ENCODE measurements at regions not wholly inside any gene's neighbourhood (a gene's known extent, or its start where the extent isn't known, plus 50 kb on each side); places are given as distances from the start of the nearest gene placed in this dataset.
A peak's percentile ranks its signal among the peaks of the same experiment; 100 is the strongest.

DNA sequence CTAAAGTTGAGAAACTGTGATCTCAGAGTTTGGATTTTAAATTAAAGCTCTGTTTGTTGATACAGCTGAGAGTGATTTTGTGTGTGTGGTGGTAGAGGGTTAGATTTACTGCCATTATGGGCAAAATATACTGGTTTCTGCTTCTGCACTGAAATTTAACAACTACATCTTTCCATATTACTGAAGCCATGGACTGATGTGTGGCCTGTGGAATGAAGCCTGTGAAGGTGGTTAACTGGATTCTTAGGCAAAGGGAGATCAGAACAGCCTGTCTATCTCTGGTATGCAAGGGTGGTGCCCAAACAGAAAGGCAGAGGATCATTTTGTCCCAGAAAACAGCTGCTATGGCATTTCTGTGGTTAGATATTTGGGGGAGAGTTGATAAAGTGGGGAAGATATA is 297.3 kb upstream of the THBS1 start:
- Histone ChIP-seq H3K27ac (ENCODE audit: low read depth in 2 of 2, low read length in 1 of 2) (peak overlapping the region; percentile 36 to 47; a peak in 2 of 4 replicates), H3K79me2 (ENCODE audit: insufficient read depth) (no peaks in the 10 kb centered on the region), H2AFZ (ENCODE audit: low read depth) (no peak overlapping the region), H3K4me2 (no peak overlapping the region), H3K9me2 (no peaks in the 10 kb centered on the region), H3K9ac (no peak overlapping the region), H3K27me3 (ENCODE audit: insufficient read depth) (no peaks in the 10 kb centered on the region), H3K9me3 (no peaks in the 10 kb centered on the region), H4K20me1 (ENCODE audit: insufficient read depth) (no peaks in the 10 kb centered on the region), H3K4me1 (ENCODE audit: control insufficient read depth in 1 of 2, insufficient read depth in 2 of 2, low read depth in 1 of 2, low read length in 1 of 2) (peaks cover 0 to 29% of the 10 kb centered on the region in 2 experiments; a peak in 3 of 4 replicates), H3F3A (replicated peaks; ENCODE audit: insufficient read depth) (peaks cover 27% of the 10 kb centered on the region), H3K36me3 (replicated peaks in 1 of 2; ENCODE audit: control insufficient read depth in 1 of 2, insufficient read depth in 2 of 2, low read length in 1 of 2) (no peaks in the 10 kb centered on the region), H3K4me3 (ENCODE audit: low read depth in 2 of 2, low read length in 1 of 2) (no peak overlapping the region)
- POLR2A ChIA-PET: no interaction called here
- TF ChIP-seq, protein P1, sequence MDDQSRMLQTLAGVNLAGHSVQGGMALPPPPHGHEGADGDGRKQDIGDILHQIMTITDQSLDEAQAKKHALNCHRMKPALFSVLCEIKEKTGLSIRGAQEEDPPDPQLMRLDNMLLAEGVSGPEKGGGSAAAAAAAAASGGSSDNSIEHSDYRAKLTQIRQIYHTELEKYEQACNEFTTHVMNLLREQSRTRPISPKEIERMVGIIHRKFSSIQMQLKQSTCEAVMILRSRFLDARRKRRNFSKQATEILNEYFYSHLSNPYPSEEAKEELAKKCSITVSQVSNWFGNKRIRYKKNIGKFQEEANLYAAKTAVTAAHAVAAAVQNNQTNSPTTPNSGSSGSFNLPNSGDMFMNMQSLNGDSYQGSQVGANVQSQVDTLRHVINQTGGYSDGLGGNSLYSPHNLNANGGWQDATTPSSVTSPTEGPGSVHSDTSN (IDR thresholded peaks at IDR 0.05): no peak
- TF ChIP-seq, protein P2, sequence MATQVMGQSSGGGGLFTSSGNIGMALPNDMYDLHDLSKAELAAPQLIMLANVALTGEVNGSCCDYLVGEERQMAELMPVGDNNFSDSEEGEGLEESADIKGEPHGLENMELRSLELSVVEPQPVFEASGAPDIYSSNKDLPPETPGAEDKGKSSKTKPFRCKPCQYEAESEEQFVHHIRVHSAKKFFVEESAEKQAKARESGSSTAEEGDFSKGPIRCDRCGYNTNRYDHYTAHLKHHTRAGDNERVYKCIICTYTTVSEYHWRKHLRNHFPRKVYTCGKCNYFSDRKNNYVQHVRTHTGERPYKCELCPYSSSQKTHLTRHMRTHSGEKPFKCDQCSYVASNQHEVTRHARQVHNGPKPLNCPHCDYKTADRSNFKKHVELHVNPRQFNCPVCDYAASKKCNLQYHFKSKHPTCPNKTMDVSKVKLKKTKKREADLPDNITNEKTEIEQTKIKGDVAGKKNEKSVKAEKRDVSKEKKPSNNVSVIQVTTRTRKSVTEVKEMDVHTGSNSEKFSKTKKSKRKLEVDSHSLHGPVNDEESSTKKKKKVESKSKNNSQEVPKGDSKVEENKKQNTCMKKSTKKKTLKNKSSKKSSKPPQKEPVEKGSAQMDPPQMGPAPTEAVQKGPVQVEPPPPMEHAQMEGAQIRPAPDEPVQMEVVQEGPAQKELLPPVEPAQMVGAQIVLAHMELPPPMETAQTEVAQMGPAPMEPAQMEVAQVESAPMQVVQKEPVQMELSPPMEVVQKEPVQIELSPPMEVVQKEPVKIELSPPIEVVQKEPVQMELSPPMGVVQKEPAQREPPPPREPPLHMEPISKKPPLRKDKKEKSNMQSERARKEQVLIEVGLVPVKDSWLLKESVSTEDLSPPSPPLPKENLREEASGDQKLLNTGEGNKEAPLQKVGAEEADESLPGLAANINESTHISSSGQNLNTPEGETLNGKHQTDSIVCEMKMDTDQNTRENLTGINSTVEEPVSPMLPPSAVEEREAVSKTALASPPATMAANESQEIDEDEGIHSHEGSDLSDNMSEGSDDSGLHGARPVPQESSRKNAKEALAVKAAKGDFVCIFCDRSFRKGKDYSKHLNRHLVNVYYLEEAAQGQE (IDR thresholded peaks at IDR 0.05; ENCODE audit: low read depth, low read length): no peak
- TF ChIP-seq, protein P3, sequence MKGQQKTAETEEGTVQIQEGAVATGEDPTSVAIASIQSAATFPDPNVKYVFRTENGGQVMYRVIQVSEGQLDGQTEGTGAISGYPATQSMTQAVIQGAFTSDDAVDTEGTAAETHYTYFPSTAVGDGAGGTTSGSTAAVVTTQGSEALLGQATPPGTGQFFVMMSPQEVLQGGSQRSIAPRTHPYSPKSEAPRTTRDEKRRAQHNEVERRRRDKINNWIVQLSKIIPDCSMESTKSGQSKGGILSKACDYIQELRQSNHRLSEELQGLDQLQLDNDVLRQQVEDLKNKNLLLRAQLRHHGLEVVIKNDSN (IDR thresholded peaks at IDR 0.05; ENCODE audit: borderline replicate concordance, low read depth): no peak
- TF ChIP-seq, protein P4, sequence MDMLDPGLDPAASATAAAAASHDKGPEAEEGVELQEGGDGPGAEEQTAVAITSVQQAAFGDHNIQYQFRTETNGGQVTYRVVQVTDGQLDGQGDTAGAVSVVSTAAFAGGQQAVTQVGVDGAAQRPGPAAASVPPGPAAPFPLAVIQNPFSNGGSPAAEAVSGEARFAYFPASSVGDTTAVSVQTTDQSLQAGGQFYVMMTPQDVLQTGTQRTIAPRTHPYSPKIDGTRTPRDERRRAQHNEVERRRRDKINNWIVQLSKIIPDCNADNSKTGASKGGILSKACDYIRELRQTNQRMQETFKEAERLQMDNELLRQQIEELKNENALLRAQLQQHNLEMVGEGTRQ (IDR thresholded peaks at IDR 0.05; ENCODE audit: borderline replicate concordance, low read depth, low read length): no peak
- TF ChIP-seq, protein P5, sequence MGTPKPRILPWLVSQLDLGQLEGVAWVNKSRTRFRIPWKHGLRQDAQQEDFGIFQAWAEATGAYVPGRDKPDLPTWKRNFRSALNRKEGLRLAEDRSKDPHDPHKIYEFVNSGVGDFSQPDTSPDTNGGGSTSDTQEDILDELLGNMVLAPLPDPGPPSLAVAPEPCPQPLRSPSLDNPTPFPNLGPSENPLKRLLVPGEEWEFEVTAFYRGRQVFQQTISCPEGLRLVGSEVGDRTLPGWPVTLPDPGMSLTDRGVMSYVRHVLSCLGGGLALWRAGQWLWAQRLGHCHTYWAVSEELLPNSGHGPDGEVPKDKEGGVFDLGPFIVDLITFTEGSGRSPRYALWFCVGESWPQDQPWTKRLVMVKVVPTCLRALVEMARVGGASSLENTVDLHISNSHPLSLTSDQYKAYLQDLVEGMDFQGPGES (IDR thresholded peaks at IDR 0.05; ENCODE audit: low read depth, low read length): no peak
- TF ChIP-seq FOSL2 (IDR thresholded peaks at IDR 0.05; ENCODE audit: borderline replicate concordance, low read depth) (no peak), TCF12 (IDR thresholded peaks at IDR 0.05) (peak; percentile 36; the same call in 1 of the 2 replicates), MXI1 (IDR thresholded peaks at IDR 0.05; ENCODE audit: low read depth, low read length) (no peak)
- TF ChIP-seq, protein P6, sequence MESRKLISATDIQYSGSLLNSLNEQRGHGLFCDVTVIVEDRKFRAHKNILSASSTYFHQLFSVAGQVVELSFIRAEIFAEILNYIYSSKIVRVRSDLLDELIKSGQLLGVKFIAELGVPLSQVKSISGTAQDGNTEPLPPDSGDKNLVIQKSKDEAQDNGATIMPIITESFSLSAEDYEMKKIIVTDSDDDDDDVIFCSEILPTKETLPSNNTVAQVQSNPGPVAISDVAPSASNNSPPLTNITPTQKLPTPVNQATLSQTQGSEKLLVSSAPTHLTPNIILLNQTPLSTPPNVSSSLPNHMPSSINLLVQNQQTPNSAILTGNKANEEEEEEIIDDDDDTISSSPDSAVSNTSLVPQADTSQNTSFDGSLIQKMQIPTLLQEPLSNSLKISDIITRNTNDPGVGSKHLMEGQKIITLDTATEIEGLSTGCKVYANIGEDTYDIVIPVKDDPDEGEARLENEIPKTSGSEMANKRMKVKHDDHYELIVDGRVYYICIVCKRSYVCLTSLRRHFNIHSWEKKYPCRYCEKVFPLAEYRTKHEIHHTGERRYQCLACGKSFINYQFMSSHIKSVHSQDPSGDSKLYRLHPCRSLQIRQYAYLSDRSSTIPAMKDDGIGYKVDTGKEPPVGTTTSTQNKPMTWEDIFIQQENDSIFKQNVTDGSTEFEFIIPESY (IDR thresholded peaks at IDR 0.05; ENCODE audit: borderline replicate concordance, low read depth): no peak
- no peak for DNase-seq
- CTCF ChIA-PET: interaction anchor here (1.2 kb wide), 1 partner anchor 9 kb away, joined by 3 read pairs; no protein-coding TSS in a partner anchor

Data from SK-N-SH (cell line).